OCI-LY7 (cell line): ENCODE measurements at regions not wholly inside any gene's neighbourhood (a gene's known extent, or its start where the extent isn't known, plus 50 kb on each side); places are given as distances from the start of the nearest gene placed in this dataset.
"Not testable (repeated sequence)": the region's sequence is repeated elsewhere in the genome, so short reads cannot be mapped to it uniquely, and the experiment has no call there.

Experiments
- BruUV-seq: library from RNA; stranded (reverse); fragments of 400-500 nt; replicated peaks from 2 replicates; lab custom pipeline; 2021; lab: Mats Ljungman, UMichigan
- CTCF ChIA-PET: fragments of 300-600 bp; sonication (Branson Sonifier 250); formaldehyde crosslinking; loops from one replicate; lab custom pipeline; 2022; ENCODE audit warnings: antibody characterized with exemption; ENCODE audit not compliant: unreplicated experiment; lab: Charles Lee
- POLR2A ChIA-PET: fragments of 300-600 bp; sonication (Branson Sonifier 250); formaldehyde crosslinking; loops from one replicate; lab custom pipeline; 2022; ENCODE audit warnings: antibody characterized with exemption; lab: Charles Lee
- DNase-seq: peaks from one replicate; pipeline ENCODE4 v3.0.0-alpha.2; 2015; ENCODE audit warnings: low spot score
- H2AFZ ChIP-seq: fragments of 200-600 bp; sonication (generic), shearing (Covaris generic); 2 replicates; pipeline ENCODE4 v1.6.1; 2014; ENCODE audit warnings: mild to moderate bottlenecking, antibody characterized with exemption, low read length, moderate library complexity
- H3K27ac ChIP-seq: fragments of 200-600 bp; sonication (generic); 2 replicates; pipeline ENCODE4 v1.5.1; 2014; ENCODE audit warnings: mixed run types, low read depth, mild to moderate bottlenecking, moderate library complexity, low read length, inconsistent platforms; ENCODE audit not compliant: poor library complexity, severe bottlenecking
- H3K36me3 ChIP-seq: fragments of 200-600 bp; sonication (generic); 2 replicates; pipeline ENCODE4 v1.6.1; 2014; ENCODE audit warnings: mild to moderate bottlenecking, antibody characterized with exemption, low read length, moderate library complexity, mixed read lengths; ENCODE audit not compliant: insufficient read depth
- H3K4me1 ChIP-seq: fragments of 200-600 bp; sonication (generic); 2 replicates; pipeline ENCODE4 v1.5.1; 2014; ENCODE audit warnings: mild to moderate bottlenecking, low read length; ENCODE audit not compliant: insufficient read depth, poor library complexity, severe bottlenecking
- H3K4me2 ChIP-seq: fragments of 200-600 bp; sonication (generic); 2 replicates; pipeline ENCODE4 v1.6.1; 2014; ENCODE audit warnings: mild to moderate bottlenecking, low read length
- H3K4me3 ChIP-seq: fragments of 200-600 bp; sonication (generic); 2 replicates; pipeline ENCODE4 v1.5.1; 2014; ENCODE audit warnings: mild to moderate bottlenecking, low read depth, low read length; ENCODE audit not compliant: poor library complexity, severe bottlenecking
- H3K79me2 ChIP-seq: fragments of 200-600 bp; sonication (generic); 2 replicates; pipeline ENCODE4 v1.6.1; 2016; ENCODE audit warnings: low read depth, mild to moderate bottlenecking, low read length, moderate library complexity, mixed read lengths; ENCODE audit not compliant: insufficient read depth
- H3K9me2 ChIP-seq: fragments of 200-600 bp; sonication (generic); 2 replicates; pipeline ENCODE4 v1.6.1; 2016; ENCODE audit warnings: mild to moderate bottlenecking, low read length, mixed read lengths; ENCODE audit not compliant: insufficient read depth
- H3K9me3 ChIP-seq: fragments of 200-600 bp; sonication (generic); 2 replicates; pipeline ENCODE4 v1.6.1; 2014; ENCODE audit warnings: mild to moderate bottlenecking, mixed run types, low read length, mixed read lengths
- H4K20me1 ChIP-seq: fragments of 200-600 bp; sonication (generic); 2 replicates; pipeline ENCODE4 v1.6.1; 2014; ENCODE audit warnings: mild to moderate bottlenecking, antibody characterized with exemption, low read length, moderate library complexity, mixed read lengths; ENCODE audit not compliant: insufficient read depth
- EZH2phosphoT487 ChIP-seq: fragments of 200-600 bp; sonication (generic); IDR thresholded peaks from 2 replicates; pipeline ENCODE4 v1.6.1; 2018; ENCODE audit warnings: low read depth, borderline replicate concordance, mild to moderate bottlenecking, mixed run types, antibody characterized with exemption, low read length, moderate library complexity, mixed read lengths
- intact Hi-C: fragments of 100-400 bp; cut with micrococcal nuclease; formaldehyde crosslinking; loops from one replicate; pipeline ENCODE4 v1.10.0; 2022; ENCODE audit not compliant: unreplicated experiment
- TF ChIP-seq, protein P1 (sequence below): fragments of 200-600 bp; sonication (generic); conservative IDR thresholded peaks from 2 replicates; pipeline ENCODE4 v1.5.1; 2014; ENCODE audit warnings: mild to moderate bottlenecking, antibody characterized with exemption, low read length, moderate library complexity, mixed read lengths

- ChIA-PET CTCF (no interaction called here), POLR2A (no interaction called here)
- no peaks in the 10 kb centered on the region for H3K9me2 ChIP-seq
- H3K4me3 ChIP-seq, result no peak overlapping the region
- no peaks in the 10 kb centered on the region for H3K4me1 ChIP-seq
- no TSS peak for BruUV-seq
- H3K9me3 ChIP-seq, result no peaks in the 10 kb centered on the region
- H3K79me2 ChIP-seq, result no peaks in the 10 kb centered on the region
- intact Hi-C loops, result no loop called here
- no peak for DNase-seq
- no peaks in the 10 kb centered on the region for H4K20me1 ChIP-seq
- no peak overlapping the region for H2AFZ ChIP-seq
- no peak overlapping the region for H3K27ac ChIP-seq
- no peaks in the 10 kb centered on the region for H3K36me3 ChIP-seq
- H3K4me2 ChIP-seq, result no peak overlapping the region
- TF ChIP-seq, protein P1, sequence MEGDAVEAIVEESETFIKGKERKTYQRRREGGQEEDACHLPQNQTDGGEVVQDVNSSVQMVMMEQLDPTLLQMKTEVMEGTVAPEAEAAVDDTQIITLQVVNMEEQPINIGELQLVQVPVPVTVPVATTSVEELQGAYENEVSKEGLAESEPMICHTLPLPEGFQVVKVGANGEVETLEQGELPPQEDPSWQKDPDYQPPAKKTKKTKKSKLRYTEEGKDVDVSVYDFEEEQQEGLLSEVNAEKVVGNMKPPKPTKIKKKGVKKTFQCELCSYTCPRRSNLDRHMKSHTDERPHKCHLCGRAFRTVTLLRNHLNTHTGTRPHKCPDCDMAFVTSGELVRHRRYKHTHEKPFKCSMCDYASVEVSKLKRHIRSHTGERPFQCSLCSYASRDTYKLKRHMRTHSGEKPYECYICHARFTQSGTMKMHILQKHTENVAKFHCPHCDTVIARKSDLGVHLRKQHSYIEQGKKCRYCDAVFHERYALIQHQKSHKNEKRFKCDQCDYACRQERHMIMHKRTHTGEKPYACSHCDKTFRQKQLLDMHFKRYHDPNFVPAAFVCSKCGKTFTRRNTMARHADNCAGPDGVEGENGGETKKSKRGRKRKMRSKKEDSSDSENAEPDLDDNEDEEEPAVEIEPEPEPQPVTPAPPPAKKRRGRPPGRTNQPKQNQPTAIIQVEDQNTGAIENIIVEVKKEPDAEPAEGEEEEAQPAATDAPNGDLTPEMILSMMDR, result no peak
- TF ChIP-seq EZH2phosphoT487, result no peak
Measured at GRCh38 chr10:3559011-3559410, 226.0 kb downstream of the KLF6 start.

DNA sequence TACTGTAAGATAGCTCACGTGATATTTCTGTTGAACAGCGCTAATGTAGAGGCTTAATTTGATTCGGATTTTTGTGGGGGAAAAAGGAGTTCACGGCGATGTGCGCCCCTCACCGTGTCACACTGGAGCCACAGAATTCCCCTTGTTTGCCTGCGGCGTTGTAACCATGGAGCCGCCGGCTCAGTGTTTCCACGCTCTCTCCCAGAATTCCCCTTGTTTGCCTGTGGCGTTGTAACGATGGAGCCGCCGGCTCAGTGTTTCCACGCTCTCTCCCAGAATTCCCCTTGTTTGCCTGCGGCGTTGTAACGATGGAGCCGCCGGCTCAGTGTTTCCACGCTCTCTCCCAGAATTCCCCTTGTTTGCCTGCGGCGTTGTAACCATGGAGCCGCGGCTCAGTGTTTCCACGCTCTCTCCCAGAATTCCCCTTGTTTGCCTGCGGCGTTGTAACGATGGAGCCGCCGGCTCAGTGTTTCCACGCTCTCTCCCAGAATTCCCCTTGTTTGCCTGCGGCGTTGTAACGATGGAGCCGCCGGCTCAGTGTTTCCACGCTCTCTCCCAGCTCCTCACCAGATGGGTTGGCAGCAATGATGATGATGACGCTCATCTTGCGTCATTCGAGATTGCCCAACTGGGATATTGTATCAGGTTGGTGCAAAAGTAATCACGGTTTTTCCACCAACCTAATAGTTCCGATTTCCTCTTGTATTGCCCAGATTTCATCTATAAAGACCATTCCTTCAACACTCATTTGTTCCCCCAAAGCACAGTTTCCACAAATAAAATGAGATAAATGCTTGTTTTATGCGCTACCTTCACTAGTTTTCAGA lies 228.6 kb downstream of the KLF6 start:
- H3K4me3 ChIP-seq, H3K4me1 ChIP-seq, H3K9me2 ChIP-seq, CTCF ChIA-PET, H3K4me2 ChIP-seq, H3K9me3 ChIP-seq, BruUV-seq, H2AFZ ChIP-seq, H4K20me1 ChIP-seq, intact Hi-C loops, H3K27ac ChIP-seq, DNase-seq, H3K36me3 ChIP-seq, POLR2A ChIA-PET, H3K79me2 ChIP-seq: not testable (repeated sequence)

DNA sequence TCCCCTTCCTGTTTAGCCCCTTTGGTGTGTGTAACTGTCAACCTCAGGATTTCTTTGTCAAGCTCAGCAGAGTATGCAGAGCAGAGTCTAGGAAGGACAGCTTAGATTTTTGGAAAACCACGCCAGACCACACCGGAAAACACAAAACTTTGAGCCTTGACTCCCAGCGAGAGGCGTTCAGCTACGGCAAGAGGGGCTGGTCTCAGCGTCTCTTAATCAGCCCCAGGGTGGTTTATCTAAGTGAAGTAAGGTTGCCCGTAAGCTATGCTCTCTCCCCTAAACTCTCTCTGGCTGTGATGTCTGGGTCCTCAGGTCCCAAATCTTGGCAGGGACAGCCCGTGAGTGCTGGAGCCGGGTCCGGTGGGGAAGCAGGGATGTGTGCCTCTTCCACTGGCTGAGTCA lies 230.9 kb downstream of the KLF6 start:
- H3K4me2 ChIP-seq, result no peak overlapping the region
- no peaks in the 10 kb centered on the region for H4K20me1 ChIP-seq
- no peak overlapping the region for H2AFZ ChIP-seq
- no peaks in the 10 kb centered on the region for H3K79me2 ChIP-seq
- TF ChIP-seq, protein P1, result no peak
- TF ChIP-seq EZH2phosphoT487, result no peak
- ChIA-PET CTCF (no interaction called here), POLR2A (no interaction called here)
- H3K27ac ChIP-seq, result no peak overlapping the region
- H3K36me3 ChIP-seq, result no peaks in the 10 kb centered on the region
- H3K4me1 ChIP-seq, result peaks cover 5% of the 10 kb centered on the region
- intact Hi-C loops, result no loop called here
- H3K9me3 ChIP-seq, result no peaks in the 10 kb centered on the region
- no peak overlapping the region for H3K4me3 ChIP-seq
- BruUV-seq, result no TSS peak
- DNase-seq, result no peak
- no peaks in the 10 kb centered on the region for H3K9me2 ChIP-seq
